OCI-LY1 (cell line): ENCODE measurements at regions not wholly inside any gene's neighbourhood (a gene's known extent, or its start where the extent isn't known, plus 50 kb on each side); places are given as distances from the start of the nearest gene placed in this dataset.

Source experiments
- H2AFZ ChIP-seq: fragments of 200-600 bp; sonication (generic), shearing (Covaris generic); 2 replicates; pipeline ENCODE4 v1.6.0; 2014; ENCODE audit warnings: antibody characterized with exemption, mild to moderate bottlenecking, low read length
- H3F3A ChIP-seq: fragments of 200-600 bp; sonication (generic), shearing (Covaris generic); 2 replicates; pipeline ENCODE4 v1.6.0; 2014; ENCODE audit warnings: mild to moderate bottlenecking, antibody characterized with exemption, low read length, moderate library complexity; ENCODE audit not compliant: insufficient read depth
- H3K27ac ChIP-seq: fragments of 200-600 bp; sonication (generic); 2 replicates; pipeline ENCODE4 v1.5.1; 2014; ENCODE audit warnings: low read length, mixed run types, mild to moderate bottlenecking, low read depth; ENCODE audit not compliant: poor library complexity, severe bottlenecking
- H3K27me3 ChIP-seq: fragments of 200-600 bp; sonication (generic); 2 replicates; pipeline ENCODE4 v1.6.0; 2014; ENCODE audit warnings: antibody characterized with exemption, mild to moderate bottlenecking, low read length, moderate library complexity; ENCODE audit not compliant: insufficient read depth
- H3K36me3 ChIP-seq: fragments of 200-600 bp; sonication (generic); 2 replicates; pipeline ENCODE4 v1.6.1; 2014; ENCODE audit warnings: mild to moderate bottlenecking, antibody characterized with exemption, low read length, moderate library complexity, mixed read lengths; ENCODE audit not compliant: insufficient read depth
- H3K4me1 ChIP-seq: fragments of 200-600 bp; sonication (generic); 2 replicates; pipeline ENCODE4 v1.5.1; 2014; ENCODE audit warnings: mild to moderate bottlenecking, low read length, moderate library complexity; ENCODE audit not compliant: insufficient read depth, severe bottlenecking
- H3K4me2 ChIP-seq: fragments of 200-600 bp; sonication (generic), shearing (Covaris generic); 2 replicates; pipeline ENCODE4 v1.6.1; 2014; ENCODE audit warnings: low read length
- H3K4me3 ChIP-seq: fragments of 200-600 bp; sonication (generic); 2 replicates; pipeline ENCODE4 v1.5.1; 2014; ENCODE audit warnings: low read length, low read depth, mild to moderate bottlenecking, mixed read lengths; ENCODE audit not compliant: poor library complexity, severe bottlenecking
- H3K79me2 ChIP-seq: fragments of 200-600 bp; shearing (Covaris generic); 2 replicates; pipeline ENCODE4 v1.6.1; 2016; ENCODE audit warnings: mixed run types, low read length, mixed read lengths; ENCODE audit not compliant: insufficient read depth
- H3K9ac ChIP-seq: fragments of 200-600 bp; sonication (generic), shearing (Covaris generic); 2 replicates; pipeline ENCODE4 v1.6.1; 2014; ENCODE audit warnings: mild to moderate bottlenecking, low read length, mixed read lengths
- H3K9me2 ChIP-seq: fragments of 200-600 bp; sonication (generic), shearing (Covaris generic); 2 replicates; pipeline ENCODE4 v1.6.1; 2014; ENCODE audit warnings: low read depth, mild to moderate bottlenecking, low read length, mixed read lengths
- H3K9me3 ChIP-seq: fragments of 200-600 bp; shearing (Covaris generic); 2 replicates; pipeline ENCODE4 v1.6.1; 2014; ENCODE audit warnings: low read length, mixed read lengths
- H4K20me1 ChIP-seq: fragments of 200-600 bp; sonication (generic), shearing (Covaris generic); 2 replicates; pipeline ENCODE4 v1.6.0; 2016; ENCODE audit warnings: mild to moderate bottlenecking, low read length; ENCODE audit not compliant: insufficient read depth
- CTCF ChIP-seq: fragments of 200-600 bp; sonication (generic), shearing (Covaris generic); IDR thresholded peaks from 2 replicates; pipeline ENCODE4 v1.5.1; 2017; ENCODE audit warnings: mild to moderate bottlenecking, antibody characterized with exemption, low read length, moderate library complexity, mixed read lengths
- EZH2 ChIP-seq: fragments of 200-600 bp; sonication (generic), shearing (Covaris generic); IDR thresholded peaks from 2 replicates; pipeline ENCODE4 v1.8.0; 2017; ENCODE audit warnings: borderline replicate concordance, mixed run types, mild to moderate bottlenecking, antibody characterized with exemption, low read length, moderate library complexity, mixed read lengths

- Histone ChIP-seq H2AFZ (no peak overlapping the region), H3K36me3 (no peaks in the 10 kb centered on the region), H3K4me1 (no peaks in the 10 kb centered on the region), H3K9ac (no peak overlapping the region), H3K4me2 (no peak overlapping the region), H3K27ac (no peak overlapping the region), H4K20me1 (no peaks in the 10 kb centered on the region), H3K27me3 (peaks cover 12% of the 10 kb centered on the region; the same call in 1 of the 2 replicates), H3K9me3 (no peaks in the 10 kb centered on the region), H3F3A (no peaks in the 10 kb centered on the region), H3K4me3 (no peak overlapping the region), H3K9me2 (no peaks in the 10 kb centered on the region), H3K79me2 (no peaks in the 10 kb centered on the region)
- TF ChIP-seq EZH2 (no peak), CTCF (no peak)
Measured at GRCh38 chr7:125061-125475, 67.3 kb upstream of the FAM20C start.

- Histone ChIP-seq H3K9me2 (no peaks in the 10 kb centered on the region), H3K4me2 (no peak overlapping the region), H2AFZ (no peak overlapping the region)
Measured at GRCh38 chr7:125661-126060, 66.7 kb upstream of the FAM20C start.

GRCh38 chr7:126368-126767, 66.0 kb upstream of the FAM20C start:
- Histone ChIP-seq H3K9ac (no peak overlapping the region), H3K4me2 (no peak overlapping the region), H3K27ac (no peak overlapping the region), H3K9me2 (no peaks in the 10 kb centered on the region), H3K79me2 (no peaks in the 10 kb centered on the region), H3K36me3 (no peaks in the 10 kb centered on the region), H3K4me1 (no peaks in the 10 kb centered on the region), H3K27me3 (peaks cover 12% of the 10 kb centered on the region; the same call in 1 of the 2 replicates), H3K4me3 (no peak overlapping the region), H3F3A (no peaks in the 10 kb centered on the region), H3K9me3 (no peaks in the 10 kb centered on the region), H4K20me1 (no peaks in the 10 kb centered on the region), H2AFZ (no peak overlapping the region)
- TF ChIP-seq EZH2: no peak
- no peak for TF ChIP-seq CTCF

More at GRCh38 chr7:125661-126060, 66.7 kb upstream of the FAM20C start:
- Histone ChIP-seq H3K4me3 (no peak overlapping the region), H4K20me1 (no peaks in the 10 kb centered on the region), H3K9me3 (no peaks in the 10 kb centered on the region), H3K27ac (no peak overlapping the region), H3F3A (no peaks in the 10 kb centered on the region), H3K79me2 (no peaks in the 10 kb centered on the region), H3K9ac (no peak overlapping the region), H3K4me1 (no peaks in the 10 kb centered on the region), H3K36me3 (no peaks in the 10 kb centered on the region), H3K27me3 (peaks cover 12% of the 10 kb centered on the region; the same call in 1 of the 2 replicates)
- TF ChIP-seq CTCF (no peak), EZH2 (no peak)
